HCT116 (cell line): ENCODE measurements at regions not wholly inside any gene's neighbourhood (a gene's known extent, or its start where the extent isn't known, plus 50 kb on each side); places are given as distances from the start of the nearest gene placed in this dataset.
A peak's percentile ranks its signal among the peaks of the same experiment; 100 is the strongest.

ENCODE experiments used
- ATAC-seq: fragments of 200-7000 bp; cut with Tn5 transposase; 2 replicates; pipeline ENCODE4 v1.9.1; 2020; ENCODE audit warnings: mild to moderate bottlenecking, moderate library complexity
- BruUV-seq: library from RNA; stranded (reverse); fragments of 400-500 nt; replicated peaks from 2 replicates; lab custom pipeline; 2021; lab: Mats Ljungman, UMichigan
- CTCF ChIA-PET: fragments of 300-600 bp; sonication (Branson Sonifier 250); formaldehyde crosslinking; loops from one replicate; lab custom pipeline; 2021; ENCODE audit warnings: antibody characterized with exemption; lab: Charles Lee
- POLR2A ChIA-PET: fragments of 300-600, 350-600 bp; sonication (Branson Sonifier 250); formaldehyde crosslinking; loops from one replicate; lab custom pipeline; 2021; ENCODE audit warnings: antibody characterized with exemption; lab: Charles Lee
- RAD21 ChIA-PET, 2 experiments: fragments of 300-600 bp; sonication (Branson Sonifier 250); formaldehyde crosslinking; loops; one replicate each; lab custom pipeline; 2023; ENCODE audit warnings: low total read pairs in 2 of 2; ENCODE audit not compliant: uncharacterized antibody in 2 of 2, unreplicated experiment in 2 of 2, low non-redundant PET in 1 of 2; lab: Charles Lee
- DNase-seq: peaks from one replicate; pipeline ENCODE4 v3.0.0-alpha.2; 2010; ENCODE audit warnings: low read depth, low spot score
- H2AFZ ChIP-seq: fragments of 200-600 bp; shearing (Covaris generic), sonication (generic); 2 replicates; pipeline ENCODE4 v1.6.1; 2017; ENCODE audit warnings: low read depth, mixed run types, mixed read lengths, antibody characterized with exemption, low read length; ENCODE audit not compliant: poor library complexity, severe bottlenecking
- H3K27ac ChIP-seq: 2 replicates; pipeline ENCODE4 v1.5.1; 2012; ENCODE audit warnings: low read depth, low read length
- H3K27me3 ChIP-seq: fragments of 200-600 bp; sonication (generic); 2 replicates; pipeline ENCODE4 v1.6.1; 2016; ENCODE audit warnings: mixed run types, low read length, mixed read lengths; ENCODE audit not compliant: insufficient read depth
- H3K36me3 ChIP-seq, 2 experiments: fragments of 200-500 bp in 1 of 2; fragments of 200-600 bp in 1 of 2; sonication (Bioruptor generic) in 1 of 2; sonication (generic) in 1 of 2; 2 replicates each; pipeline versions ENCODE4 v1.5.1 to v1.6.1; 2014 to 2016; ENCODE audit warnings: low read length in 2 of 2, inconsistent platforms in 1 of 2, mixed read lengths in 1 of 2, mixed run types in 1 of 2; ENCODE audit not compliant: insufficient read depth in 2 of 2, control insufficient read depth in 1 of 2
- H3K4me1 ChIP-seq, 2 experiments: fragments of 200-600 bp in 1 of 2; sonication (generic) in 1 of 2; 2 replicates each; pipeline versions ENCODE4 v1.5.1 to v1.6.1; 2012 to 2017; ENCODE audit warnings: low read length in 2 of 2, inconsistent platforms in 1 of 2, mild to moderate bottlenecking in 1 of 2, mixed read lengths in 1 of 2, mixed run types in 1 of 2, moderate library complexity in 1 of 2; ENCODE audit not compliant: insufficient read depth in 2 of 2, control insufficient read depth in 1 of 2
- H3K4me2 ChIP-seq: fragments of 200-600 bp; sonication (generic); 2 replicates; pipeline ENCODE4 v1.6.1; 2017; ENCODE audit warnings: mixed run types, low read length, mixed read lengths
- H3K4me3 ChIP-seq, 2 experiments: fragments of 200-600 bp in 1 of 2; sonication (generic) in 1 of 2; replicated peaks in 1 of 2; 2 replicates each; pipeline ENCODE4 v1.5.1; 2011 to 2016; ENCODE audit warnings: low read length in 2 of 2, control low read depth in 1 of 2, low read depth in 1 of 2, mild to moderate bottlenecking in 1 of 2, mixed read lengths in 1 of 2, mixed run types in 1 of 2
- H3K79me2 ChIP-seq: fragments of 200-600 bp; sonication (generic); 2 replicates; pipeline ENCODE4 v1.6.1; 2017; ENCODE audit warnings: mild to moderate bottlenecking, mixed run types, low read length, moderate library complexity, mixed read lengths; ENCODE audit not compliant: insufficient read depth
- H3K9ac ChIP-seq: fragments of 200-600 bp; sonication (generic); 2 replicates; pipeline ENCODE4 v1.6.1; 2016; ENCODE audit warnings: low read length, mixed read lengths
- H3K9me2 ChIP-seq: fragments of 200-600 bp; sonication (generic), shearing (Covaris generic); 2 replicates; pipeline ENCODE4 v1.6.1; 2017; ENCODE audit warnings: mixed run types, mild to moderate bottlenecking, moderate library complexity; ENCODE audit not compliant: insufficient read depth
- H3K9me3 ChIP-seq, 2 experiments: fragments of 200-500 bp in 1 of 2; fragments of 200-600 bp in 1 of 2; sonication (Bioruptor generic) in 1 of 2; sonication (generic) in 1 of 2; 2 replicates each; pipeline ENCODE4 v1.6.1; 2014 to 2017; ENCODE audit warnings: low read length in 2 of 2, mixed read lengths in 2 of 2, inconsistent platforms in 1 of 2, low read depth in 1 of 2, mild to moderate bottlenecking in 1 of 2, mixed run types in 1 of 2, moderate library complexity in 1 of 2; ENCODE audit not compliant: control insufficient read depth in 1 of 2, insufficient read depth in 1 of 2
- H4K20me1 ChIP-seq: fragments of 200-600 bp; sonication (generic), shearing (Covaris generic); 2 replicates; pipeline ENCODE4 v1.6.1; 2017; ENCODE audit warnings: mixed run types, mild to moderate bottlenecking, moderate library complexity; ENCODE audit not compliant: insufficient read depth
- EGR1 ChIP-seq: IDR thresholded peaks from 2 replicates; pipeline ENCODE4 v1.6.1; 2012; ENCODE audit warnings: low read depth
- EZH2phosphoT487 ChIP-seq: fragments of 200-600 bp; IDR thresholded peaks from 2 replicates; pipeline ENCODE4 v1.6.1; 2018; ENCODE audit warnings: antibody characterized with exemption, borderline replicate concordance
- RAD21 ChIP-seq: IDR thresholded peaks from 2 replicates; pipeline ENCODE4 v1.6.1; 2012; ENCODE audit warnings: low read depth, mild to moderate bottlenecking
- YY1 ChIP-seq: IDR thresholded peaks from 2 replicates; pipeline ENCODE4 v1.6.1; 2011; ENCODE audit warnings: low read length, low read depth, moderate library complexity, mild to moderate bottlenecking; ENCODE audit not compliant: insufficient replicate concordance; ENCODE audit errors: extremely low read depth
- intact Hi-C: fragments of 100-400 bp; cut with micrococcal nuclease; formaldehyde crosslinking; loops from 2 replicates; pipeline ENCODE4 v1.10.0; 2022
- TF ChIP-seq, protein P1 (sequence below), 3 experiments: fragments of 200-600 bp in 1 of 3; sonication (generic) in 1 of 3; IDR thresholded peaks in 2 of 3; conservative IDR thresholded peaks in 1 of 3; 2 replicates each; pipeline ENCODE4 v1.5.1; 2012 to 2017; ENCODE audit warnings: low read depth in 2 of 3, low read length in 2 of 3, antibody characterized with exemption in 1 of 3, borderline replicate concordance in 1 of 3, control low read depth in 1 of 3, mild to moderate bottlenecking in 1 of 3, mixed read lengths in 1 of 3, mixed run types in 1 of 3, moderate library complexity in 1 of 3; ENCODE audit not compliant: insufficient read depth in 1 of 3

DNA sequence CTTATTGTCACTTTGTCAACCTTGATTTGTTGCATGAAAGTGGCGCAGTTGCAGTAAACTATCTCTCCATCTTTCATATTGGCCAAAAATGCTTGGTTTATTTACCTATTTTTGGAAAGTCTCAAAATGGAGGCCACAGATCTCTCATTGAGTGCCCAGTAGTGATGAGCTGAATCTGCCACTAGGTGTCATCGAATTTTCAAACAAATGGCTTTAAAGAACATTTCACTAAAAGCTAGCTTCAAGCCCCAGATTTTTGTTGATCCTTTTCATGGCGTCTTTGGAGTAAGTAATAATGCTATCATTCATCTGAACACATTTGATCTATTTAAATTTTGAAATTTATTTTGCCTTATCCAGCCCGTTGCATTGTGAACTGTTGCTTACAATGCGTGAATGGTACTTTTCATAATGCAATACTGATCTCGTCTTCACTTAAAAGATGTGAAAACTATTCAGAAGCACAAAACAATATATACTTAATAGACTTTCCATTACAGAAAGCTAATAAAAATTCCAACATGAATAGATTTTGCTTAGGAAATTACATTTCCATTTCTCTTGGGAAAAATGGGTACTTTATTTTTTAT, 236.2 kb downstream of the DNAJB9 start:
- TF ChIP-seq EZH2phosphoT487 (no peak), RAD21 (peak; percentile 59), YY1 (peak; percentile 79), EGR1 (no peak)
- TF ChIP-seq, protein P1, sequence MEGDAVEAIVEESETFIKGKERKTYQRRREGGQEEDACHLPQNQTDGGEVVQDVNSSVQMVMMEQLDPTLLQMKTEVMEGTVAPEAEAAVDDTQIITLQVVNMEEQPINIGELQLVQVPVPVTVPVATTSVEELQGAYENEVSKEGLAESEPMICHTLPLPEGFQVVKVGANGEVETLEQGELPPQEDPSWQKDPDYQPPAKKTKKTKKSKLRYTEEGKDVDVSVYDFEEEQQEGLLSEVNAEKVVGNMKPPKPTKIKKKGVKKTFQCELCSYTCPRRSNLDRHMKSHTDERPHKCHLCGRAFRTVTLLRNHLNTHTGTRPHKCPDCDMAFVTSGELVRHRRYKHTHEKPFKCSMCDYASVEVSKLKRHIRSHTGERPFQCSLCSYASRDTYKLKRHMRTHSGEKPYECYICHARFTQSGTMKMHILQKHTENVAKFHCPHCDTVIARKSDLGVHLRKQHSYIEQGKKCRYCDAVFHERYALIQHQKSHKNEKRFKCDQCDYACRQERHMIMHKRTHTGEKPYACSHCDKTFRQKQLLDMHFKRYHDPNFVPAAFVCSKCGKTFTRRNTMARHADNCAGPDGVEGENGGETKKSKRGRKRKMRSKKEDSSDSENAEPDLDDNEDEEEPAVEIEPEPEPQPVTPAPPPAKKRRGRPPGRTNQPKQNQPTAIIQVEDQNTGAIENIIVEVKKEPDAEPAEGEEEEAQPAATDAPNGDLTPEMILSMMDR (IDR thresholded peaks at IDR 0.05 in 2 of 3, conservative IDR thresholded peaks at IDR 0.05 in 1 of 3; ENCODE audit: borderline replicate concordance in 1 of 3, insufficient read depth in 1 of 3, low read depth in 2 of 3, low read length in 2 of 3): peak; percentile 30 to 70 (median 64); a peak in 5 of 6 replicates

More for the DNA sequence above, 236.2 kb downstream of the DNAJB9 start:
- CTCF ChIA-PET: interaction anchor here (0.7 to 1.5 kb wide), 3 partner anchors 19 to 167 kb away, joined by 3 to 4 read pairs (median 4); no protein-coding TSS in a partner anchor
- intact Hi-C loops: no loop called here
- Histone ChIP-seq H3K9me3 (no peaks in the 10 kb centered on the region), H3K36me3 (no peaks in the 10 kb centered on the region), H3K4me2 (no peak overlapping the region), H3K27ac (no peak overlapping the region), H3K9me2 (no peaks in the 10 kb centered on the region), H3K4me1 (no peaks in the 10 kb centered on the region), H2AFZ (peak overlapping the region; percentile 88), H3K4me3 (no peak overlapping the region), H3K9ac (no peak overlapping the region), H4K20me1 (no peaks in the 10 kb centered on the region), H3K27me3 (no peaks in the 10 kb centered on the region), H3K79me2 (no peaks in the 10 kb centered on the region)
- RAD21 ChIA-PET: interaction anchor here in 1 of 2 experiments (0.8 kb wide), 1 partner anchor 287 kb away, joined by 3 read pairs; no protein-coding TSS in a partner anchor
- POLR2A ChIA-PET: no interaction called here
- ATAC-seq (peak; percentile 78), DNase-seq (peak; percentile 27)
- BruUV-seq: no TSS peak
